Suprapubic skin (tissue), 4 donors: ENCODE measurements at regions not wholly inside any gene's neighbourhood (a gene's known extent, or its start where the extent isn't known, plus 50 kb on each side); places are given as distances from the start of the nearest gene placed in this dataset.

Experiments
- DNase-seq, 2 donors: peaks; one replicate each; pipeline ENCODE4 v3.0.0-alpha.2; 2019; ENCODE audit warnings: low spot score in 2 of 2
- H3K27ac ChIP-seq: fragments of 200-600 bp; sonication (generic); one replicate; pipeline ENCODE4 v1.5.1; 2019
- H3K27me3 ChIP-seq: fragments of 200-600 bp; sonication (generic); one replicate; pipeline ENCODE4 v1.5.1; 2019
- H3K36me3 ChIP-seq: fragments of 200-600 bp; sonication (generic); one replicate; pipeline ENCODE4 v1.5.1; 2019
- H3K4me1 ChIP-seq: fragments of 200-600 bp; sonication (generic); one replicate; pipeline ENCODE4 v1.5.1; 2019
- H3K4me3 ChIP-seq: fragments of 200-600 bp; sonication (generic); one replicate; pipeline ENCODE4 v1.5.1; 2019; ENCODE audit warnings: mild to moderate bottlenecking
- H3K9me3 ChIP-seq: fragments of 200-600 bp; sonication (generic); one replicate; pipeline ENCODE4 v1.5.1; 2019
- CTCF ChIP-seq, 2 donors: fragments of 200-600 bp in 1 of 2; fragments of 450-650 bp in 1 of 2; sonication (generic) in 1 of 2; IDR thresholded peaks; one replicate each; pipeline ENCODE4 v1.5.1; 2016 to 2019; ENCODE audit warnings: antibody characterized with exemption in 2 of 2, mild to moderate bottlenecking in 1 of 2, moderate library complexity in 1 of 2
- EP300 ChIP-seq: sonication (generic); formaldehyde crosslinking; IDR thresholded peaks from one replicate; pipeline ENCODE4 v1.6.1; 2017; ENCODE audit warnings: antibody characterized with exemption
- POLR2A ChIP-seq, 2 donors: fragments of 450-650 bp; IDR thresholded peaks; one replicate each; pipeline ENCODE4 v1.6.1; 2017; ENCODE audit warnings: antibody characterized with exemption in 2 of 2, mild to moderate bottlenecking in 2 of 2, moderate library complexity in 2 of 2
- POLR2AphosphoS5 ChIP-seq, 3 donors: sonication (generic); formaldehyde crosslinking; IDR thresholded peaks; one replicate each; pipeline ENCODE4 v1.6.1; 2017; ENCODE audit warnings: antibody characterized with exemption in 3 of 3
- WGBS: methylation state at CpG from one replicate; pipeline ENCODE4 v1.1.5; 2018; 5-methylcytosine and 5-hydroxymethylcytosine counted together

DNA sequence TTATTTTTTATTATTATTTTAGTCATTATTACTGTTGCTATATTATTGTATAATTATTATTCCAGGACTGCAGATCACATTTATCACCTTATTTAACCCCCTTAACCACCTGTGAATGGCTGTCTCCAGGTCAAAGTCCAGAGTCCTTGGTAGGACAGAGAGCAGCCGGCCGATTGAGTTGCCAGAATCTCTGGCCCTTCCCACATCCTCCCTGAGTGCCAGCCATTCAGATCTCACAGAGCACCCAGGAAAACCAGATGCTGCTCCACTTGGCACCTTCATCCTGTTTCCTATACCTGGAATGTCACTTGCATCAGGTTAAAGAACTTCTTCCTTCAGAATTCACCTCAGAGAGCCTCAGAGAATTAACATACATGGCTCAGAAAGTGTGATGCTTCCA, 101.1 kb downstream of the ELAPOR2 start:
- no peak overlapping the region for H3K27ac ChIP-seq
- no peaks in the 10 kb centered on the region for H3K4me1 ChIP-seq
- H3K4me3 ChIP-seq = no peak overlapping the region
- TF ChIP-seq POLR2AphosphoS5 (IDR thresholded peaks at IDR 0.05) (no peak), POLR2A (IDR thresholded peaks at IDR 0.05) (no peak), EP300 (no peak), CTCF (IDR thresholded peaks at IDR 0.05) (no peak)
- H3K9me3 ChIP-seq = no peaks in the 10 kb centered on the region
- DNase-seq = no peak
- H3K36me3 ChIP-seq = no peaks in the 10 kb centered on the region
- WGBS = 79% methylated on average over 2 of the region's 2 CpGs
- no peaks in the 10 kb centered on the region for H3K27me3 ChIP-seq

GRCh38 chr7:86956567-86956966, 102.9 kb downstream of the ELAPOR2 start:
- DNase-seq = no peak
- H3K4me1 ChIP-seq = no peaks in the 10 kb centered on the region
- no peak overlapping the region for H3K27ac ChIP-seq
- 82% methylated on average over 4 of the region's 4 CpGs for WGBS
- H3K4me3 ChIP-seq = no peak overlapping the region
- TF ChIP-seq POLR2AphosphoS5 (IDR thresholded peaks at IDR 0.05) (no peak), EP300 (no peak), CTCF (IDR thresholded peaks at IDR 0.05) (no peak), POLR2A (IDR thresholded peaks at IDR 0.05) (no peak)
- no peaks in the 10 kb centered on the region for H3K9me3 ChIP-seq
- no peaks in the 10 kb centered on the region for H3K27me3 ChIP-seq
- no peaks in the 10 kb centered on the region for H3K36me3 ChIP-seq

GRCh38 chr7:86955895-86956503, 103.5 kb downstream of the ELAPOR2 start:
- no peaks in the 10 kb centered on the region for H3K36me3 ChIP-seq
- no peaks in the 10 kb centered on the region for H3K27me3 ChIP-seq
- no peaks in the 10 kb centered on the region for H3K9me3 ChIP-seq
- TF ChIP-seq POLR2A (IDR thresholded peaks at IDR 0.05) (no peak), POLR2AphosphoS5 (IDR thresholded peaks at IDR 0.05) (no peak), CTCF (IDR thresholded peaks at IDR 0.05) (no peak)
- H3K4me3 ChIP-seq = no peak overlapping the region
- WGBS = 92% methylated on average over 1 of the region's 1 CpG
- H3K27ac ChIP-seq = no peak overlapping the region
- no peak for DNase-seq
- H3K4me1 ChIP-seq = no peaks in the 10 kb centered on the region

DNA sequence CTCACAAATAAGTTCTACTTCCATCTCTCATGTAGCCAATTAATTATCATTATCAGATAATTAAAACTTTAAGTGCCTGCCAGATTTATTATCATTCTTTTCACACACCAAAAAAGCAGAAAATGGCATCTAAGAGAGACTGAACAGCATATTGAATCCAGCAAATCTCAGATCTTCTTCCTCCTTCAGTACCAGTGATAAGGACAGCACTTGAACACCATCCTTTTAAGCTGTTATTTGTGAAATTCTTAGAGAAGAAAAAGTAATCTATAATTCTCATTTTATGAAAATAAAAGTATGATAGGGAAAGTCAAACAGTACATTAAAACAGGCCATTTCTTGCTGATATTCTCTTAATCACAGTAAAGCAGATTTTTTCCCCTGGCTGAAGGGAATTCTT, 104.5 kb downstream of the ELAPOR2 start:
- Histone ChIP-seq H3K36me3 (no peaks in the 10 kb centered on the region), H3K4me1 (no peaks in the 10 kb centered on the region), H3K27me3 (no peaks in the 10 kb centered on the region), H3K9me3 (no peaks in the 10 kb centered on the region), H3K27ac (no peak overlapping the region), H3K4me3 (no peak overlapping the region)
- TF ChIP-seq CTCF (IDR thresholded peaks at IDR 0.05) (no peak), POLR2A (IDR thresholded peaks at IDR 0.05) (no peak), POLR2AphosphoS5 (IDR thresholded peaks at IDR 0.05) (no peak), EP300 (no peak)
- DNase-seq = no peak

- no peak overlapping the region for H3K27ac ChIP-seq
- H3K4me3 ChIP-seq = no peak overlapping the region
- H3K36me3 ChIP-seq = no peaks in the 10 kb centered on the region
- TF ChIP-seq POLR2A (IDR thresholded peaks at IDR 0.05) = no peak
- TF ChIP-seq CTCF (IDR thresholded peaks at IDR 0.05) = no peak
- TF ChIP-seq EP300 = no peak
- TF ChIP-seq POLR2AphosphoS5 (IDR thresholded peaks at IDR 0.05) = no peak
- 78% methylated on average over 3 of the region's 3 CpGs for WGBS
- no peaks in the 10 kb centered on the region for H3K27me3 ChIP-seq
- H3K4me1 ChIP-seq = no peaks in the 10 kb centered on the region
- DNase-seq = no peak
- H3K9me3 ChIP-seq = no peaks in the 10 kb centered on the region
Measured at GRCh38 chr7:86953653-86954336, 105.7 kb downstream of the ELAPOR2 start.
